ENCODE measurements at regions not wholly inside any gene's neighbourhood (a gene's known extent, or its start where the extent isn't known, plus 50 kb on each side); places are given as distances from the start of the nearest gene placed in this dataset.
"Not testable (repeated sequence)": the region's sequence is repeated elsewhere in the genome, so short reads cannot be mapped to it uniquely, and the experiment has no call there.

GRCh38 chr6:130557481-130558112 is 191.8 kb downstream of the TMEM200A start:
- no peak for DNase-seq

- no peak for DNase-seq
These were observed 192.3 kb downstream of the TMEM200A start for GRCh38 chr6:130558131-130558530.

GRCh38 chr6:130559166-130559565 is 193.3 kb downstream of the TMEM200A start:
- DNase-seq = no peak

- DNase-seq = no peak
These were observed 194.4 kb downstream of the TMEM200A start for GRCh38 chr6:130560231-130560630.

- not testable (repeated sequence) for DNase-seq
These were observed 195.3 kb downstream of the TMEM200A start for GRCh38 chr6:130561159-130561558.

- no peak for DNase-seq
These were observed 199.9 kb downstream of the TMEM200A start for GRCh38 chr6:130565696-130566095.

- no peak for DNase-seq
These were observed 208.3 kb downstream of the TMEM200A start for GRCh38 chr6:130574146-130574545.

GRCh38 chr6:130575557-130575956 is 209.7 kb downstream of the TMEM200A start:
- no peak for DNase-seq

- peak; percentile 62 for DNase-seq
These were observed 210.2 kb downstream of the TMEM200A start for GRCh38 chr6:130575971-130576370.

GRCh38 chr6:130577178-130577919 is 211.5 kb downstream of the TMEM200A start:
- DNase-seq = no peak

GRCh38 chr6:130578713-130579112 is 212.9 kb downstream of the TMEM200A start:
- DNase-seq = no peak

GRCh38 chr6:130583268-130583667 is 217.5 kb downstream of the TMEM200A start:
- DNase-seq = no peak

GRCh38 chr6:130585587-130585986 is 219.8 kb downstream of the TMEM200A start:
- DNase-seq = no peak

GRCh38 chr6:130587778-130588520 is 222.1 kb downstream of the TMEM200A start:
- no peak for DNase-seq

GRCh38 chr6:130593200-130593599 is 227.4 kb downstream of the TMEM200A start:
- no peak for DNase-seq

GRCh38 chr6:130593948-130594347 is 228.1 kb downstream of the TMEM200A start:
- no peak for DNase-seq

GRCh38 chr6:130598021-130598989 is 228.9 kb upstream of the SMLR1 start:
- DNase-seq = no peak

- no peak for DNase-seq
These were observed 226.3 kb upstream of the SMLR1 start for GRCh38 chr6:130600880-130601341.

GRCh38 chr6:130602151-130602770 is 224.9 kb upstream of the SMLR1 start:
- no peak for DNase-seq

GRCh38 chr6:130603391-130603790 is 223.8 kb upstream of the SMLR1 start:
- no peak for DNase-seq

GRCh38 chr6:130604841-130605399 is 222.3 kb upstream of the SMLR1 start:
- no peak for DNase-seq

GRCh38 chr6:130610303-130610702 is 216.9 kb upstream of the SMLR1 start:
- DNase-seq = no peak

Measured in activated CD8-positive, alpha-beta memory T cell treated with anti-CD3 and anti-CD28 coated beads for 24 hours (primary cell).